HS-5 (cell line): ENCODE measurements at regions not wholly inside any gene's neighbourhood (a gene's known extent, or its start where the extent isn't known, plus 50 kb on each side); places are given as distances from the start of the nearest gene placed in this dataset.
"Not testable (repeated sequence)": the region's sequence is repeated elsewhere in the genome, so short reads cannot be mapped to it uniquely, and the experiment has no call there.

Source experiments
- DNase-seq: peaks from one replicate; pipeline ENCODE4 v3.0.0-alpha.2; 2012; ENCODE audit warnings: low read depth

DNA sequence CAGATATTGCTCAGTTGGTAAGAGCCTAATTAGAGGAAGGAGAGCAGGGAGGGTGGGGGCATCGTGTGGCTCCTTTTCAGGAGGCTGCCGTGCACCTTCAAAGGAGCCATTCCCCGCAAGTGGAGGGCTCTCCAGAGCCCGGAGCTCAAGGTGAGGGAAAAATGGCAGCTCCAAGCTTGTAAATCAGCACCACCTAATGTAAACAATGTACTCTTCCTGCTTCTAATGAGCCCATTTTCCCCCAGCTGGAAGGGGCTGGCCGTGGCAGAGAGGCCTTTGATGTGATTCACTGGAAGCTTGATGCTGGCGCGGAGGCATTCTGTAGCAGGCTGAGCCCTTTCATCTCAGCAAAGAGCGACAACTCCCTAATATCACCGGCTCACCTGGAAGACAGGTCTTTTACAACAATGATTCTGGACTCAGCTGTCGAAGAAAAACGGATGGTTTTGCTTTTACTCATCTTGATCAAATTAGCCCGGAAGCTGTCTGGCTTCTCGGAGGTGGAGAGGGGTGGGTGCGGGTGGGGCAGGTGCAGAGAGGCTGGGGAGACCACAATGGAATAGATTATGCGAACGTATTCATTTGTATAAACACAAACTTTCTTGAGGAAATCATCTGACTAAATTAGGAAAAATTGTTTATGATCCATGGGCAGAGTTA, 112.5 kb downstream of the RRAGC start:
- no peak for DNase-seq

DNA sequence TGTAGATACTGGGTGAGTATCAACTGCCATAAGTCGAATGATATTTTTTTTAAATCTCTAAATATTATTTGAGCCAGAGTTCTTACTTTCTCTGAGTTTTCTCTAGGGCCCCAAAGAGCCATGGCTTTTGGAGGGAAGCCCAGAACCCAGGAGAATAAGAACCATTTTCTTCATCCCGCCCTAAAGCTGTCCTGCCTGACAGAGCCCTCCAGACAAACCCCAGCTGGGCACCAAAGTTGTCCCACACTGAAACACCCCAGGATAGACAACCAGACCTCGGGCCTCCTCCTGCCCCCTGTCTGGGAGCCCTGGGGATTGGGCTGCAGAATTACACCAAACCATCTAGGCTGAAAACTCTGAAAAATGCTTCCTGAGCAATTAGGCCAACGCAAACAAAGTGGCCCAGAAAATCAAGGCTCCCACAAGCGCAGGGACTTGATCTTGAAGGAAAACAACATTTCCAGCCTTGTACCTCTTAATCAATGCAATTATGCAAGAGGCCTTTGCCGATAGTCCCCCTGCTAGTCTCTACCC, 113.1 kb downstream of the RRAGC start:
- no peak for DNase-seq

DNA sequence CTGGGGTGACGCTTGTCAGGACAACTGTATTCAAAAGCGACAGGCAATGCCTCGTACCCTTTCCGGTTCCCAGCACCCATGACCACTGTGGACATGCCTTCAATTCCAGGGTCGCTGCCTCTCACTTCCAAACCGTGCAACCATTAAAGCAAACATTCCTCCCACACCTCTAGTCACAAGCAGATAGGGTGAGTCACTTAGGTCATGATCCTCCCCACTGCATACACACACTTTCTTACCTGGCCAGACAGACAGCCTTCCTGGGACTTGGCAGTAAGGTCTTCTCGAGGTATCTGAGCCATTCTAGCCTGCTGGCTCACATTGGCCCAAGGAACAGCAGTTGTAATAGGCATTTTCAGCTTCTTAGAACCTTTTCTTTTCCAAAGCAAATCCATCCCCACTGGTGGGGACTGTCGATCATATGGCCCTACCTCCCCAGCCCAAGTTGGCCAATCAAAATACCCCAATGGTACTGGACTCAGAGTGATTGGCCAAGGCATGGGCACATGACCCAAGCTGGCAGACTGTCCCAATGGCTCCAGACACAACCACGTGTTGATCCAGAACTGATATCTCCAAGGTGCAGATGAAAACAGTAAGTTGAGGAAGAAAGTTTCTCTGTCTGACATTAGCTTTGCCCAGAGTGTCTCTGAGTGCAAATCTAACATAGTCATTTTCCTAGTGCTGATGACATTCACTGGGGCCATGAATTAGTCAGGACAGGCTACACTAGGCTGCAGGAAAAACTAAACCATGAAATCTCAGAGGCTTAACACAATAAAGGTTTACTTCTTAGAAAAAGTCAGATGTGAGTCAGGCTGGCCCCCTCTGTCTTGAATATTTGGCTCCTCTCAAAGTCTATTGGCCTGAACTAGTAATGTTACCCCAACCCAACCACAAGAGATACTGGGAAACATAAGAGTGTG, 113.8 kb downstream of the RRAGC start:
- no peak for DNase-seq

DNA sequence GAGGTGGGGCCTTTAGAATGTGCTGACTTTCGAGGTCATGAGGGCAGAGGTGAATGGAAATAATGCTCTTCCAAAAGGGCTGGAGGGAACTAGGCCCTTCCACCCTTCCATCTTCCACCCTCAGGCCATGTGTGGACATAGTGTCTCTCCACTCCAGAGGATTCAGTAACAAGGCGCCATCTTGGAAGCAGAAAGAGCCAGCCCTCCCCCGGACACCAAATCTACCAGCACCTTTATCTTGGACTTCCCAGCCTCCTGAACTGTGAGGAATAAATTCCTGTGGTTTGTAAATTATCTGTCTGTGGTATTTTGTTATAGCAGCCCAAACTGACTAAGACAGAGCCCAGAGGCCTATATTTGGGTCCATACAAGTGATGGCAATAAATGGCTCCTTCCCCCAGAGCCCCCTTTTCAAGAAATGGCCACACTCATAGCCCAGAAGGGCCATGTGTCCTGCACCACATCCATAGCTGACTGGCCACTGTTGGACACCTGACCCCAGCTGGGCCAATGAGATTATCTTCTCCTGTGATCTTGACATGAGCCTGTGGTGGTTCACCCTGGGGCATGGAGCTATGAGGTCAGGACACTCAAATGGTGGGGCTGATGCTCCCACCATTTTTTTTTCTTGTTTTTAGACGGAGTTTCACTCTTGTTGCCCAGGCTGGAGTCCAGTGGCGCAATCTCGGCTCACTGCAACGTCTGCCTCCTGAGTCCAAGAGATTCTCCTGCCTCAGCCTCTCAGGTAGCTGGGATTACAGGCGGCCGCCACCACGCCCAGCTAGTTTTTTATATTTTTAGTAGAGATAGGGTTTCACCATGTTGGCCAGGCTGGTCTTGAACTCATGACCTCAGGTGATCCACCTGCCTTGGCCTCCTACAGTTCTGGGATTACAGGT, 114.9 kb downstream of the RRAGC start:
- DNase-seq = no peak

DNA sequence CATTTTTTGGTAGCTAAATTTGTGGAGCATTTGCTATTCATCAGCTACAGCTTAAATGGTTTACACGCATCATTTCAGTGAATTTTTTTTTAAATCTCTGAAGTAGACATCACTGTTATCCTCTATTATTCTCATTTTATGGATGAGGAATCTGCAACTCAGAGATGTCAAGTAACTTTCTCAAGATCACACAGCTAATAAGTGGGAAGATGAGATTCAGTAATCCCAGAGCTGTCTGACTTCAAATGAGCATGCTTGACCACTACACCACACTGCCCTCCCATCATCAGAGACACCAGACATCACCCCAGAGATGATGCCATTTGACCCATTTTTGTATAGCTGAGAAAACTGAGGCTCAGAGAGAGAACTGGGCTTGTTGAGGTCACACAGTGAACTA, 116.4 kb downstream of the RRAGC start:
- no peak for DNase-seq

DNA sequence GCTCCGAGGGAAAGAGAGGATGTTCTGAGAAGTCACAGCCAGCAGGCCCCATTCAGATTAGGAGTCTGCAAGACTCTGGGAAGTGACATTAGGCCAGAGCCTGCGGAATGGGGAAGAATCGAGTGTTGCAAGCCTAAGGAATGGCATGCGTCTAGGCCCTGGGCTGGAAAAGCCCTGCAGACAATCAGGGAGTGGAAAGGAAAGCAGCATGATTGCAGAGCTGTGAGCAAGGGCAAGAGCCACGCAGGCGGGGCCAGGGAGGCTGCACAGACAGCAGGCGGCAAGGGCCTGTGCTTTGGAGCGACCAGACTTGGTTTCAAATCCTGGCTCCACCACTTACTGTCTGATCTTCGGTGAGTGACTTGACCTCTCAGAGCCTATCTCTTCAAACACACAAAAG, 118.2 kb downstream of the RRAGC start:
- DNase-seq = no peak

DNA sequence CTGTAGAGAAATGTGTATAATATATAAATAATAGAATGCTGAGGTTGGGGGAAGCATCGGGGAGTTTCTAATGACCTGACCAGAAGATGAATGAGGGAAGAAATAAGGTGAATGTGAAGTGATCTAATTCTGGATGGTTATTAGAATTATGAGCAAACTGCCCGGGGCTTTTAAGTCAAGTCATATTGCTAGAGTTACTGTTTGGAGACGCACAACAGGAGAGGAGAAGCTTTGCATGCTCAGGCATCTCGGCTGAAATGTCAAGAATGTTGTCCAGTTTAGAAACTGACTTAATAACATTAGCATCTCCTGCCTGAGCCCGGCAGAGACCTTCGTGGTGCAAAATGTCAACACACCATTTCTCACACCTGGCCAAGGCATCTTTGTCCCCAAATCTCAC, 119.1 kb downstream of the RRAGC start:
- DNase-seq = no peak

DNA sequence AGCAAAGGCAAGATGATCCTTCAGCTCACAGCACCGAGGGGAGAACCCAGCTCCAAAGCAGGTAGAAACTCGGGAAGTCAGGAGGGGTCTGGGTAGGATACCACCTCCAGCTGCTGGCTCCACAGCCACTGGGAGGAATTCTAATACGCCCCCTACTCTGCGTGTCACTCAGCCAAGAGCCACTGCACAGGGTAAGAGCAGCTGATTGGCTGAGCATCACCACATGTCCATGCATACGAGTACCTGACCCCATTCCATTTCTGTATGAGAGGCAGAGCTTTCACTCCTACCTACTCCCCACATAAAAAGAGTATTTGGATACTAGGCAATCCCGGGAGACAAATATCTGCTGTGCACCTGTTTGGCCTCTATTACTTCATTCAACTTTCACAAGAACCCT, 121.4 kb downstream of the RRAGC start:
- DNase-seq = no peak

DNA sequence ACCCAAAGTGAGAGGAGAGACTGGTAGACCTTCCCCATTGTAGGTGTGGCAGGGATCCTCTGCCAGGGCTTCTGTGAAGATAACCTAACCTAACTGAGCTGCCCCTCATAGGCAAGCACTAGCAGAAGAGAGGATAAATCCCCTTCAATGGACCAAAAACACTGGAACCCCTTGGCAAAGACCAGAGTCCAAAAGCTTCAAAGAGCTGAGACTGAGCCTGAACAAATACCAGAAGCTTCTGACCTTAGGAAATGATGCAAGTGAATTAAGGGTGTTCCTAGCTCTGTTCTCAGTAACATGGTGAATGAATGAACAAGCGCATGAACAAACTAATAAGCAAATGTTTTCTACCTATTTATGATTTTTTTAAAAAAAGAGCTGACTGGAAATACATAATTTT, 123.2 kb downstream of the RRAGC start:
- no peak for DNase-seq

DNA sequence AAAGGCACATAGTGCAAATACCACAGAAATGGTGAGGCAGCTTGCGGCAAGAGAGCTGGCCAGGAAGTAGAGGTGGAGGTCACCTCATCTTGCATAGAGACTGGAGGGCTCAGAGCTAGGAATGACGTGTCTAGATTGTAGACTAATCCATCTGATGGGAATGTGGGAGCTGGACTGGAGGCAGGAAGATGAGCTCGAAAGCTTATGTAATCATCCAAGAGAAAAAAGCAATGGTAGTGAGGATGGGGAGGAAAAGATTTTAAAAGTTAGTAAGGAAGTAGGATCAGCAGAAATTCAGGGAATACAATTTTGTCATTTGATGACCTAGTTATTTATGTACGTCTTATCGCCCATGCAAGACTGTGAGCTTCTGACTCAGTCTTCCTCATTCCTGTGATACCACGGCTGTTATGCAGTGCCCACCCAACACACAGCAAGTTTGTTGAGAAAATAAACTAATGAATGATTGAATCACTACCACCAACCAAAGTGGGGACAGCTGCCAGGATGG, 123.9 kb downstream of the RRAGC start:
- DNase-seq = peak; percentile 86

DNA sequence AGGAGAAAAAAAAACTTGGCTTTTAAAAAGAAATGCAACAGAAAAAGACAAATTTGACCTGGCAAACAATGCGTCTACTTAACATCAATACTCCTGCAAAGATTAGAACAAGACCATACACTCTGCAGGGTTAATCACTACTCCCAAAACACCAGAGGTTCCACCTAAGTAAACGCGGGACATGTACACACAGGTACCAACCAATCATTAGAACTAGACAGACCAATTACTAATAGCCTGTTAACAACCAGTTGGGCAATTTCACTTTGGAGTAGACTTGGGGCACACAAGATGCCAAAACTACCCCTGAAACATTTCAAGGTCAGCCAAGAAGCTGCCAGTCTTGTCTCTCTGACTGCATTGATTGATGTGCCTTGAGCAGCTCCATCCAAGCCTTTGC, 125.8 kb downstream of the RRAGC start:
- DNase-seq = no peak

DNA sequence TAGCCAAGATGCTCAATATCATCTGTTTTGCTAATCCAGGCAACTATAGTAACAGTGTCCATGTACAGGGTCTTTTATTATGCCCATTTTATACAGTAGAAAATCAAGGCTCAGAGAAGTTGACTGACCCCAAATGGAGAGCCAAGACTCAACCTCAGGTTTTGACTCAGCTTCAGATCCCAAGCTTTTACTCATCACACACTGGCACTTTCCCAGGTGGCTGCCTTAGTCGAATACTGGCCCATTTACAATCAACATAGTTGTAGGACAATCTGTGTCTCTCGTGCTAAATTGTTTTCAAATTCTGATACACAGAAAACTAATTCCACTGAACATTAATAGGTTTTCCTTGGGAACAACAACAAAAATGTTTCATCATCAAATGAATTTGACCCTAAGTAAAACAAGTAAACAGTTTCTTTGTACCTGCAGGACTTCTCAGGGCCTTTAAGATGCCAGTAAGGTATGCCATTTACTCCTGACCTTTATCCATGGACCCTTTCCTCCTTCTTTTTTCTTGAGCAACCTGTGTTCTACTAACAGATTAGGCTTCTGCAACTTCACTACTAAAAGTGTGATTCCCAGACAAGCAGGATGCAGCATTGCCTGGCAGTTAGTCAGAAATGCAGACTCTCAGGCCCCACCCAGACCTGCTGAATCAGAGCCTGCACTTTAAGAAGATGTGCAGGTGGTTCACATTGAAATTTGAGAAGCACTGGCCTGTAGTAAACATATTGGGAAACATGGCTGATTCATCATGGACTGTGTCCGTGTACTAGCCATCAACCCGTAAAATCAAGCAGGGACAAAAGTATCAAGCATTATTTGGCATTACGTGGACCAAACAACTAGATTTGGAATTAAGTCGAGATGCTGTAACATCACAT, 128.8 kb downstream of the RRAGC start:
- DNase-seq = no peak

DNA sequence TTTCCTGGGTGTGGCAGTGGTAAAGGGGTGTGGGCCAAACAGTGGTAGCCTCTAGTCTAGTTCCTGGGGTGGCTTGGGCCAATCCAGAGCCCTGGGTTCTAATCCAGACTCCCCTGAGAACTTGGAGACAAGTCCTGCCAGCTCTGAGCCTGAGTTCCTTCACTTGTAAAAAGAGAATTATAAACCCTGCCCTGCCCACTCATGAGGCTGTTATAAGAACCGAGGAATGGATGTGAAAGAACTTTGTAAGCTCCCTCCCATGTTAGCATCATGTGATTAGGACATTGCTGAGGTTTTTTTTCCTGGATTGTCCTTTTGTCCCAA, 131.0 kb downstream of the RRAGC start:
- no peak for DNase-seq

DNA sequence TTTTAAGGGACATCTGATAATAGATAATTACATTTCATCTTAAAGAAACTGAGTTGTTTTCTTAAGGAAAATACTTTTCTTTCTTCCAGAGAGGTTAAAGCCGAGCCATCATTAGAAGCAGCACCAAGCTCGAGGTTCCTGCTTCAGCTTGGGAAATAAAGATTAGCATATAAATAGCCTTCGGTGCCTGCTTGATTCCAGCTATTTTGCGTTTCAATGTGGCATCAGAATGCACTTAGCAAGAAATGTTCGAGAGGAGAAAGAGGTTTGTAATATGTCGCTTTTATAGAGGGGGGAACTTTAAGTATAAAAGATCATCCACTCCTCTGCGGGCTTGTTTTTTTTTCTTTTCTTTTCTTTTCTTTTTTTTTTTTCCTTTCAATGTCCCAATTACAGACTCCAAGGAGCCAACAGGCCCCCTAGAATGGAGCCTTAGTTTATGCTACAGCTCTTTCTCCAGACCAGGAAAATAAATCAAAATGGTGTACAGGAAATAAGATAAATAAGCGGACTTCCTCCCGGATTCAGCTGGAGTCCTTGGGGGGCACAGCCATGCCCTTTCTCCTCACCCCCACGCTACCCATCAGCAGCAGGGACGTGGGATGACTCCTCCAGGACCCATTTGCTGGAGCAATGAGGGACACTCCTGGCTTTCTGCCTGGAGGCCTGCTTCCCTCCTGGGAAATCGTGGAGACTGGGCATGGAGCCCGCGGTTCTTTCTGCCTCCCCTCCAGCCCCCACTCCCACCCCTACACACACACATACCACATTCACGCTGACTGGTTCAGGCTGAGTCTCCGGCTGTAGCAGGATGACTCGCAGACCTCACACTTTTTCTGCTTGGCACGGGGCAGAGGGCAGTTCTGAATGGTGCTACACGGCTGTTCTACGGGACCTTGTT, 131.6 kb downstream of the RRAGC start:
- peak; percentile 56 for DNase-seq

DNA sequence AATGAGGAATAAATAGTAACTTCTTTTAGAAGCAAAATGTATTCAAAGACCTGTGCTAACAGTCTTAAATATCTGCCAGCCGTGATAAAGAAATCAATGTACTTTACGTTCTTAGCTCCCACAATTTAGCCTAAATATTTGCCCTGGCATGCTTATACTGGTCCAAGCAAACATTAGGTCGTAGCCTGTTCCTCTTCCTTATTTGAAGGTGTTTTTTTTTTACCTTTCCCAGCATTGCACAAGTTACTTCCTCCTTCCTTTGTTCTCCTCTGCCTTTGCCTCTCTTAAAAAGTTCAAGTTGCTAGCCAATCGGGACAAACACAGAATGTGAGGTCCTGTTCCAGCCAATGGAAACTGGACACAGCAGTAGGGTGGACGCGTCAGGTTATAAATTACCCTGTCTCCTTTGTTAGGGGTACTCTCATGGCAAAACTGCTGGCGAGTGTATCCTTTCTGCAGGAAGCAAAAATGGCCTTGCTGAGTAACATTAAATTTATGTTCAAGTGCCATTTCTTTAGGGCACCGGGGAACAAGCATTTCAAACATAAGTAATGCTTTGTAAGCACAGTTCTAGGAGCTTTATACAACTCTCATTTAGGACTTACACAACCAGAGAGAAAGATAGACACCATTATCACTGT, 134.1 kb downstream of the RRAGC start:
- DNase-seq = not testable (repeated sequence)

DNA sequence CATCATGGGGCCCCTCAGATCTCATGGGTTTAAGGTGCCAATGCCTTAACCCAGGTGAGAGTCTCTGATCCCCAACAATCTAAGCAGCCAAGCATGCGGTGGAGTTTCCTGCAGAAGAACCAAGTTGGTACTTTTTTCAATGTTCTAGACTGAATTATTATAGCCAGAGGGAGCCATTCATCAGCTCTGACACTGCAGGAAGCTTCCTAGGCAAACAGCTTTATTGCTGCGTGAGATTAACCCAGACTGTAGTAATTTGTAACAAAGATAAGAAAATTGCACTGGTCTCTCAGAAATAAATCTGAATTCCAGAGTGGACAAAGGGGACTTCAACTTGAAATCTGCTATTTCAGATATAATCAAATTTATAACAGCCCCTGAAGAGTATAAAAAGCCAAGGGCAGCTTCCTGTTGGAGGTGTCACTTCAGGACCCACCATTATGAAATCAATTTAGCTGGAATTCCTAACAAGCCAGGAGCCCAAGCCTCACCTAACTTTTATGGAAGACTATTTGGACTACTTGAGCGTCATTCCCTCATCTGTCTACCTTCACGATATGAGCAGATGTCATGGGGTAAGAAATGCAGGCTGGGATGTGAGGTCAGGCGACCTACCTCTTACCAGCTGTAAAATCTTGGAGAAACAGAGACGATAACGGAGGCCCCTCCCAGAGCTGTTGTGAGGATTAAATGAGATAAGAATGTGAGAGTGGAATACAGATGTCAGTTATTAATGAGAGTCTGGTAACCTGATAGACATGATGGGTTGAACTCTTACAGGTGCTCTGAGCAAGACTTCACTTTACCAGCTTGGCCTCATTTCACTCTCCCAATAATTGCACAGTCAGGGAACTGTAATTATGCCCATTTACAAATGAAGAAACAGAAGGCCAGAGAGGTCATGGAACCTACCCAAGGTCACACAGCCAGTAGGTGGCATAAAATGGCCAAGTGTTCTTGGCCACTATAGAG, 135.1 kb downstream of the RRAGC start:
- no peak for DNase-seq

DNA sequence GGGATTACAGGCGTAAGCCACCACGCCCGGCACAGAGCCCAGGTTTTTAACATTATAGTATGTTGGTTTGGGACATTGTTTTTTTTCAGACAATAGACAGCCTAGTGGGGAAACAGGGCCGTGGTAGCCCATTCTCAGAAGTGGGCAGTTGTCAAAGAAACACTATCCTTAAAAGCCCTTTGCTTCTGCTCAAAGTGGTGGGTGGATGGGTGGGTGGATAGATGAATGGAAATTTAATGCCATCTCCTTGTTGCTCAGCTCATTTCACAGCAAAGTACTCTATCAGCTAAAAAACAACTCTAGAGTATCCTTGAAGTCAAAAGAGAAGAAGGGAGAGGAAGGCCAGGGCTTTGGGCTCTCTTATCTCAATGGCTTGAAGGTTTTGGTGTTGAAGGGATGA, 137.8 kb downstream of the RRAGC start:
- DNase-seq = no peak

DNA sequence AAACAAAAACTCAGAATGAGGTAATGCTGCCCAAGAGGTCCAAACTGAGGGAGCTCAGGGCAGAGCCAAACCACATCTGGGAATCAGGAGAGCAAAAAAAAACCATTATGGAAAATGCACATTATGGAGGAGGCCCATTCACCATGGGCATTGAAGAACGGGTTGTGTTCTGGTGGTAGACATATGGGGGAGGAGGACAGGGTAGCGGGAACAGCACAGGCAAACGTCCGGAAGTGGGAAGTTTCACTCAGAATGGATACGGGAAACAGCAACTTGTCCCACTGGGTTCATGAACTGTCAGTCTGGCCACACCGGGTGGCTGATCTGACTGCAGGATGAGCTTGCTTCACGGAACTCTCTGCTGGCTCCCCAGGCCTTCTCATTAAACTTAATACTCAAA, 139.7 kb downstream of the RRAGC start:
- no peak for DNase-seq
